Neural cell (in vitro differentiated cells): ENCODE measurements at regions not wholly inside any gene's neighbourhood (a gene's known extent, or its start where the extent isn't known, plus 50 kb on each side); places are given as distances from the start of the nearest gene placed in this dataset.

Experiments used
- H2AFZ ChIP-seq: fragments of 200-600, 300-800 bp; sonication (generic), shearing (Covaris generic); 2 replicates; pipeline ENCODE4 v1.6.0; 2014; ENCODE audit warnings: low read depth, mild to moderate bottlenecking, antibody characterized with exemption, low read length, moderate library complexity
- H3F3A ChIP-seq: fragments of 200-600 bp; shearing (Covaris generic); 2 replicates; pipeline ENCODE4 v1.6.1; 2016; ENCODE audit warnings: mild to moderate bottlenecking, moderate library complexity, mixed read lengths, antibody characterized with exemption, low read length; ENCODE audit not compliant: insufficient read depth, poor library complexity, severe bottlenecking
- H3K27ac ChIP-seq: fragments of 200-600, 300-800 bp; sonication (generic), shearing (Covaris generic); 2 replicates; pipeline ENCODE4 v1.5.1; 2014; ENCODE audit warnings: mild to moderate bottlenecking, low read length, moderate library complexity
- H3K27me3 ChIP-seq: fragments of 300-800, 200-600 bp; sonication (generic), shearing (Covaris generic); 2 replicates; pipeline ENCODE4 v1.6.0; 2014; ENCODE audit warnings: mild to moderate bottlenecking, low read depth, low read length, moderate library complexity; ENCODE audit not compliant: insufficient read depth
- H3K36me3 ChIP-seq: fragments of 300-800, 200-600 bp; sonication (generic), shearing (Covaris generic); 2 replicates; pipeline ENCODE4 v1.5.1; 2014; ENCODE audit warnings: mild to moderate bottlenecking, antibody characterized with exemption, low read length, moderate library complexity; ENCODE audit not compliant: insufficient read depth
- H3K4me2 ChIP-seq: fragments of 300-800, 200-600 bp; sonication (generic), shearing (Covaris generic); 2 replicates; pipeline ENCODE4 v1.6.0; 2014; ENCODE audit warnings: mild to moderate bottlenecking, low read length
- H3K4me3 ChIP-seq: fragments of 300-800, 200-600 bp; sonication (generic), shearing (Covaris generic); 2 replicates; pipeline ENCODE4 v1.5.1; 2014; ENCODE audit warnings: mild to moderate bottlenecking, low read length, moderate library complexity
- H3K79me2 ChIP-seq: fragments of 200-600 bp; shearing (Covaris generic); replicated peaks from 2 replicates; pipeline ENCODE4 v1.6.0; 2014; ENCODE audit warnings: mild to moderate bottlenecking, low read length, moderate library complexity; ENCODE audit not compliant: insufficient read depth
- H3K9ac ChIP-seq: fragments of 300-800, 200-600 bp; sonication (generic), shearing (Covaris generic); 2 replicates; pipeline ENCODE4 v1.6.1; 2016; ENCODE audit warnings: mild to moderate bottlenecking, low read length, mixed read lengths
- H3K9me2 ChIP-seq: fragments of 200-600 bp; shearing (Covaris generic); 2 replicates; pipeline ENCODE4 v1.6.1; 2016; ENCODE audit warnings: mild to moderate bottlenecking, low read length, mixed read lengths; ENCODE audit not compliant: insufficient read depth
- H3K9me3 ChIP-seq: fragments of 200-600, 300-800 bp; sonication (generic), shearing (Covaris generic); 2 replicates; pipeline ENCODE4 v1.6.1; 2016; ENCODE audit warnings: mild to moderate bottlenecking, mixed run types, low read length, moderate library complexity, mixed read lengths
- H4K20me1 ChIP-seq: fragments of 200-600 bp; shearing (Covaris generic); 2 replicates; pipeline ENCODE4 v1.6.1; 2016; ENCODE audit warnings: mild to moderate bottlenecking, mixed run types; ENCODE audit not compliant: insufficient read depth
- CTCF ChIP-seq: fragments of 450-650 bp; IDR thresholded peaks from 2 replicates; pipeline ENCODE4 v1.5.1; 2014; ENCODE audit warnings: antibody characterized with exemption, mild to moderate bottlenecking, moderate library complexity; ENCODE audit not compliant: poor library complexity, severe bottlenecking
- EP300 ChIP-seq: fragments of 450-650 bp; conservative IDR thresholded peaks from 2 replicates; pipeline ENCODE4 v1.6.1; 2014; ENCODE audit warnings: antibody characterized with exemption, mild to moderate bottlenecking, moderate library complexity; ENCODE audit not compliant: poor library complexity, severe bottlenecking
- EZH2 ChIP-seq: fragments of 200-600, 300-800 bp; shearing (Covaris generic), sonication (generic); IDR thresholded peaks from 2 replicates; pipeline ENCODE4 v1.6.1; 2014; ENCODE audit warnings: antibody characterized with exemption, low read length, borderline replicate concordance, mild to moderate bottlenecking; ENCODE audit not compliant: insufficient read depth, poor library complexity, severe bottlenecking
- MXI1 ChIP-seq: fragments of 450-650 bp; conservative IDR thresholded peaks from 2 replicates; pipeline ENCODE4 v1.6.1; 2014; ENCODE audit warnings: antibody characterized with exemption, mild to moderate bottlenecking; ENCODE audit not compliant: poor library complexity, severe bottlenecking
- POLR2AphosphoS5 ChIP-seq: IDR thresholded peaks from 2 replicates; pipeline ENCODE4 v1.6.1; 2012
- RAD21 ChIP-seq: fragments of 450-650 bp; conservative IDR thresholded peaks from 2 replicates; pipeline ENCODE4 v1.6.1; 2014; ENCODE audit warnings: antibody characterized with exemption, mild to moderate bottlenecking, moderate library complexity
- REST ChIP-seq: IDR thresholded peaks from 2 replicates; pipeline ENCODE4 v1.6.1; 2012; ENCODE audit warnings: borderline replicate concordance
- SMC3 ChIP-seq: fragments of 450-650 bp; conservative IDR thresholded peaks from 2 replicates; pipeline ENCODE4 v1.6.1; 2014; ENCODE audit warnings: antibody characterized with exemption, mild to moderate bottlenecking, moderate library complexity; ENCODE audit not compliant: poor library complexity
- TAF1 ChIP-seq: IDR thresholded peaks from 2 replicates; pipeline ENCODE4 v1.6.1; 2012; ENCODE audit warnings: low read depth

GRCh38 chr6:148217051-148217450 is 125.6 kb upstream of the SASH1 start (continued):
- no peak for TF ChIP-seq CTCF
- TF ChIP-seq TAF1: no peak

- Histone ChIP-seq H3K79me2 (no peaks in the 10 kb centered on the region), H3K9ac (no peak overlapping the region), H4K20me1 (no peaks in the 10 kb centered on the region), H3K36me3 (no peaks in the 10 kb centered on the region), H3F3A (peaks cover 5% of the 10 kb centered on the region), H3K9me2 (no peaks in the 10 kb centered on the region), H3K27me3 (no peaks in the 10 kb centered on the region), H3K4me2 (no peak overlapping the region), H3K9me3 (no peaks in the 10 kb centered on the region), H3K27ac (no peak overlapping the region), H3K4me3 (no peak overlapping the region), H2AFZ (no peak overlapping the region)
- TF ChIP-seq TAF1 (no peak), EP300 (no peak), MXI1 (no peak), POLR2AphosphoS5 (no peak), SMC3 (no peak), RAD21 (no peak), CTCF (no peak), REST (no peak), EZH2 (no peak)
These were observed 124.7 kb upstream of the SASH1 start for GRCh38 chr6:148217921-148218320.
